Limb (tissue), 2 donors: ENCODE measurements at regions not wholly inside any gene's neighbourhood (a gene's known extent, or its start where the extent isn't known, plus 50 kb on each side); places are given as distances from the start of the nearest gene placed in this dataset.

Experiments used
- DNase-seq, 2 donors: peaks; one replicate each; pipeline ENCODE4 v3.0.0-alpha.2; 2016; ENCODE audit errors: extremely low spot score in 2 of 2

DNA sequence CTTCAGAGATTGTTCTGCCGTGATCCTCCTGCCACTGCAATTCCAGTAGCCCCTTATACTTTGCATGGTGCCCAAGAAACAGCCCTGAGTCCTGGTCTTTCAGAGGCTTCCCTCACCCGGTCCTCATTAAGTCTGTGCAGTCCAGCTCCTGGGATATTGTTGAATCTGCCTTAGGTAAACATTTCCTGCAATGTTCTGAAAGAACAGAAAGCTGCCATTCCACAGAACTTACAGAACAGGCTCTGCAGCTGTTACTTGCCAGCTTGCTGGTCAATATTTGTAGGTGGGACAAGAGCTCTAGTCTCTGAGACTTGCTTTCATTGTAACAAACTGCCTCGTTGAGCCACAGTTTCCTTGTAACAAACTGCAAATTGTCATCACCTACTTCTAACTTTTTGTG is 115.0 kb upstream of the KIF5B start:
- no peak for DNase-seq

- no peak for DNase-seq
Measured at GRCh38 chr10:32169556-32169955, 113.3 kb upstream of the KIF5B start.

- no peak for DNase-seq
Measured at GRCh38 chr10:32167450-32167849, 111.2 kb upstream of the KIF5B start.

- DNase-seq, result no peak
Measured at GRCh38 chr10:32166365-32166764, 110.1 kb upstream of the KIF5B start.

DNA sequence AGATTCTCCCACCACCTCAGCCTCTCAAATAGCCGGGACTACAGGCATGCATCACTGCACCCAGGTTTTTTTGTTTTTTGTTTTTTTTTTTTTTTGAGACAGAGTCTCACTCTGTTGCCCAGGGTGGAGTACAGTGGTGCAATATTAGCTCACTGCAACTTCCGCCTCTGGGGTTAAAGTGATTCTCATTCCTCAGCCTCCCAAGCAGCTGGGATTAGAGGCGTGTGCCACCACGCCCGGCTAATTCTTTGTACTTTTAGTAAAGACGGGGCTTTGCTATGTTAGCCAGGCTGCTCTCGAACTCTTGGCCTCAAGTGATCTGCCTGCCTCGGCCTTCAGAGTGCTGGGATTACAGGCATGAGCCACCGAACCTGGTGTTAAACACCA is 107.5 kb upstream of the KIF5B start:
- DNase-seq, result no peak

DNA sequence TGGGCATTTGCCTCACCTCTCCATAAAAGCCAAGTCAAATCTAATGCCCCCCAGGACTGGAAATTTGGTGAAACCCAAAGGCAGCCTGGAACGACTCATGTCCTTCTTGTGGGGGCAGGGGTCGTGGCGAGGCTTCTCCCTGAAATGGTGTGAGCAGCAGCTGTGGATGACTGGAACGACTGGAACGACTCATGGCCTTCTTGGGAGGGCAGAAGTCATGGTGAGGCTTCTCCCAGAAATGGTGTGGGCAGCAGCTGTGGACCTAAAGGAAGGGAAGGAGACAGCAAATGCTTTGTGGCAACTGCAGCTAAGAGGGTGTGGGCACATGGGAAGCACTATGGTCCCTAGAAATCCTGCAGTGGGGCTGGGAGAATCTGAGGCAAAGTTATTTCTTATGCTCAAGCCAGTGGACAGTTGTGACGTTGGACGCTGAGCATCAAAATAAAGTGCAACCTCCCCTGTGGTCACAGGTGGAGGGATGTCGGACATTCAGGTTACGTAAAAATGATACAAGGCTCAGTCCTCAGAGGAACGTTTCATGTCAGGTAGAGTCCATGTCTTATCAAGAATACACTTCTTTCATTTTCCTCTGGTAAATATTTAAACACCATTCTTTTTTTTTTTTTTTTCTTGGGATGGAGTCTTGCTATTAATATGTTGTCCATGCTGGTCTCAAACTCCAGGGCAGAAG is 107.0 kb upstream of the KIF5B start:
- no peak for DNase-seq

DNA sequence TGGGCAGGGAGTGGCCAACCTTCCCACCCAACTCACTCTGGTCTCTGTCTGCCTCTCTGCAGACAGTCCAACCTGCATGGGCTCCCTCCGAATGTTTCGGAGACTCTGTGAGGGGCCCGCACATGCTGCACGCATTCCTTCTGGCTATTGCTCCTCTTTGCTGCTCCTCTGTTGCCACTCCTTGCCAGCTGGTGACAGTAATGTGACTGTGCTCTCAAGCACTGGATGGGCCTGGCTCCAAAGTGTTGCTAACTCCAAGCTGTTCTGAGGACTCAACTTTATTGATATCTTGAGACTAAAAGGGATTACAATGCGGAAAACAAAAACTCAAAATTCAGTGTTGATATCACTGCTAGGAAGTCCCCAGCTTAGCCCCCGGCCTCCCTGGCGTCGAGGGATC is 105.4 kb upstream of the KIF5B start:
- no peak for DNase-seq

DNA sequence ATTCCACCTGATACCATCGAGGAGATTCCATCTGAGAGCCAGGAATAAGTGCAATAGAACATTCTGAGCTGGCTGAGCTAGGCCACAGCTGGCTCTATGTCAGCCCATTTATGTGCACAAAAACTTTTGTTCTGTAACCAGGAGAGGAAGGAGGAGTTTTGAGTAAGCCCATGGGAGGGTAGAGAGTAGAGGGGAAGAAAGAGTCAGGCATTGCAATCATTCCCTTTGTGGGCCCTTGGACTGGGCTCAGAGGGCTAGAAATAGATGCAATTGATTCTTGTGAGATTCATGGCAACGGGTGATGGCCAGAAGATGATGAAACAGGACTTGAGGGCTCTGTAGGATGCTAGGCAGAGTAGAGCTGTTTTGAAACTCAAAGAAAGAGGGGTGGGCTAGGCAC is 104.6 kb upstream of the KIF5B start:
- no peak for DNase-seq

DNA sequence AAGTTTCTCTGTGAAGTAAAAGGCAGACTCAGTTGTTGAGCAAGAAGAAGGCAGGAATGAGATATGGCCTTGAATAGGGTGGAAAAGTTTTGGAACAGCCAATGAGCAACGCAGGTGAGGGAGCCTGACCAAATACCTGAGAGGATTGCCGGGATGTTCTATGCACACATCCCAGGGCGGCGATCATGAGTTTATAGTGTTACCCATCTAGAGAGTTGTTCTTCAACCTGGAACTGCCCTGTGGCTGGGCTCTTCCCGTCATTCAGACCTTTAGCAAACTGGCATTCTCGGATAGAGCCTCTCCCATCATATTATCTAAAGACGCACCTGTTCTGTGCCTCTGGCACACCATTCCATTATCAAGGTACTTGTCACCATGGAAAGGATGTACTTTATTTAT is 103.0 kb upstream of the KIF5B start:
- no peak for DNase-seq

DNA sequence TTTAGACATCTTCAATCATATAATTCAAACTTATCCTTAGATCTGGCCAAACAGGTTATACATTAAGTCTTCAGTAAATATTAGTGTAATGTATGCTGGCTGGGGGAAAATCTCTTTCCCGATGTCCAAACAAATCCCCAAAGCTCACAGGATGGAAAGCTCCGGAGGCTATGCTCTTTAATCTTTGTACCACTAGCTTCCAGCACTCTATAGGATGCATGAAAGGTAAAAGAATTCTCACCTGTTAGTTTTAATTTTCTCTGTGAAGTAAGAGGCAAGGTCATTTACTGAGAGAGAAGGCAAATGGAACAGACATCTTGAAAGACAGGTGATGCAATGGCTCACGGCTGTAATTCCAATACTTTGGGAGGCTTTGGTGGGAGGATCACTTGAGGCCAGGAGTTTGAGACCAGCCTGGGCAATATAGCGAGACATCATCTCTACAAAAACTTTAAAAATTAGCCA is 99.8 kb upstream of the KIF5B start:
- no peak for DNase-seq

- DNase-seq, result no peak
Measured at GRCh38 chr10:32155075-32155516, 98.9 kb upstream of the KIF5B start.

GRCh38 chr10:32153931-32154330 is 97.7 kb upstream of the KIF5B start:
- DNase-seq, result no peak

GRCh38 chr10:32153252-32153651 is 97.0 kb upstream of the KIF5B start:
- DNase-seq, result no peak

GRCh38 chr10:32151871-32152270 is 95.6 kb upstream of the KIF5B start:
- DNase-seq, result no peak

- no peak for DNase-seq
Measured at GRCh38 chr10:32150532-32151101, 94.4 kb upstream of the KIF5B start.

GRCh38 chr10:32149252-32149955 is 93.2 kb upstream of the KIF5B start:
- no peak for DNase-seq

GRCh38 chr10:32148864-32149251 is 92.6 kb upstream of the KIF5B start:
- no peak for DNase-seq

- no peak for DNase-seq
Measured at GRCh38 chr10:32147730-32148129, 91.5 kb upstream of the KIF5B start.

DNA sequence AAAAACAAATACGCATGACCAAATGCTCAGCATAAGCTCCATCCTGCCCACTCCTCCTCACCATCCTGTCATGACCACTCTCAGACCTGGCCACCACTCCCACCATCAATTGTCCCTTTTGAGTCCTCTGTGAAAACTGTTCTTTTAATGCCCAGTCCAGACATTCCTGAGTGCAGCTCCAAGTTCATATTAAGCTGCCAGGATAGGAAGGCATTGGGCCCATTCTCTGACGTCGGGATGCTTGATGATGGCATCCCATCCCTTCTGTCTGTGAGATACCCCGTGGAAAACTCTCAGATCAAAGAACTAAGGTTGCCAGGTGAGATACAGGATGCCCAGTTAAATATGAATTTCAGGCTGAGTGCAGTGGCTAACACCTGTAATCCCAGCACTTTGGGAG is 89.9 kb upstream of the KIF5B start:
- DNase-seq, result no peak

DNA sequence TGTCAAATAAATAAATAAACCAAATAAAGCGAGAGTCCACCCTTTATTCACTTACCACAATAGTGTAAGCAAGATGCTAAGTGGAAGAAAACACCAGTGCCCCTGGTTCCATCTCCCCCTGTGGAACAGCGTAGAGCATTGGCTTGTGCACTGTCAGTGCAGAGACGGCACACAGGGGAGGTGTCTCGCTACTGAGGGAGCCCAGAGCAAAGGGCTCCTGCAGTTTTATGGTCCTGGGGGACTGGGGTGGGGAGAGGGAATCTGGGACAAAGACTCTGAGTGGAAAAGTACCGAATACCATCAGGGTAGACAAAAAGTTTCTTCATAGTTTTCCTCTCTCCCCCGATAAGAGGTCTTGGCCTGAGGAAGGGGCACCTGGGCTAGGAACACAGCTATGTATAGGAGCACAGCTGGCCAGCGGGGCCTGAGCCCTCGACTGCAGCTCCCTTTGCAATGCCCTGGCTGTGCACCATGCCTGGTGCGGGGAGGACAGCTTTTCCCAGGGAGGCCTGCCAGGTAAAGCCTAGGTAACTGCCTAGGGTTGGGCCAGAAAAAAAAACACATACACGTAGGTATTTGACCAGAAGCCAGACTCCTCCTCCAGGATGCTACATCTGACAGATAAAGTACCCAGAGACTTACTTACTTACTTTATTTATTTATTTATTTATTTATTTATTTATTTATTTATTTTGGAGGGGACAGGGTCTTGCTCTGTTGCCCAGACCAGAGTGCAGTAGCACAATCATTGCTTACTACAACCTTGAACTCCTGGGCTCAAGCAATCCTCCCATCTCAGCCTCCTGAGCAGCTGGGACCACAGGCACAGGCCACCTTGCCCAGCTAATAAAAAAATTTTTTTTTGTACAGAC is 88.8 kb upstream of the KIF5B start:
- DNase-seq, result no peak

DNA sequence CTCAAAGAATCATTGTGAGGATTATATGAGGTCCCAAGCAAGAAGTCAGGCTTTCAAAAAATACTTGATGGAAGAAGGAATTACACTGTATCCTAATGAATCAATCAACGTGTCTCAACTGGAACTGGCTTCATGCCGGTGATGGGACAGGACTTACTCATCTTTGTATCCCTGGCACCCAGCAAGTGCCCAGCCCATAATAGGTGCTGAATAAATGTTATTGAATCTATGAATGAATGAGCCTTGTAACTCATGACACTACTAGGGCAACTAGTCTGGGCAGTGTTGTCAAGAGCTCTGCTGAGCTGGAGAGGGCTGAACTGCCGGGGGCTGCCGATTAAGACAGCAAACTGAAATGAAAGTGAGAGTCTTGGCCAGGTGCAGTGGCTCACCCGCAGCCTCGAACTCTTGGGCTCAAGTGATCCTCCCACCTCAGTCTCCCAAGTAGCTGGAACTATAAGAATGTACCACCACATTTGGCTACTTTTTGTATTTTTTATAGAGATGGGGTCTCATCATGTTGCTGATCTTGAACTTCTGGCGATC is 87.2 kb upstream of the KIF5B start:
- no peak for DNase-seq

DNA sequence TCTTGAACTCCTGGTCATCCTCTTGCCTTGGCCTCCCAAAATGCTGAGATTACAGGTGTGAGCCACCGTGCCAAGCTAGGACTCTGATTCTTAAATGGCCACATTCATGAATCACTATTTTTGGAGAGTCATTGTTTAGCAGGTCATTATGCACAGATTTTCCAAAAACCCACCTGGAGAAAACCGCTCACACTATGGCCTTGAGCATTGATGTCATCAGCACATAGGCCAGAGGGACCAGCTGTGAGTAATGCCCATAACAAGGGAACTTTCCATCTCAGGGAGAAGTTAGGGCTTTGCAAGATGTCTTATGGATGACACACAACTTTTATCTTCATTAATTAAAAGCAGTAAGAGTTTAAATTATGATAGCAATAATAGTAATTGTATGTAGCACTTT is 86.4 kb upstream of the KIF5B start:
- no peak for DNase-seq
